A549 (cell line): ENCODE measurements at regions not wholly inside any gene's neighbourhood (a gene's known extent, or its start where the extent isn't known, plus 50 kb on each side); places are given as distances from the start of the nearest gene placed in this dataset.

Experiments used
- ATAC-seq, 2 experiments: fragments of 200-7000 bp in 1 of 2; fragments of >200 bp in 1 of 2; cut with Nextera tagmentation in 1 of 2; cut with Tn5 transposase in 1 of 2; 3 replicates each; pipeline versions ENCODE4 v1.8.0 to v1.9.1; 2018 to 2020; ENCODE audit warnings: mild to moderate bottlenecking in 1 of 2, moderate library complexity in 1 of 2
- CTCF ChIA-PET: fragments of 300-600 bp; sonication (Branson Sonifier 250); formaldehyde crosslinking; extraction: SDS; loops from one replicate; lab custom pipeline; 2021; ENCODE audit warnings: antibody characterized with exemption, inconsistent platforms; lab: Yijun Ruan, JAX
- POLR2A ChIA-PET: fragments of 350-600 bp; formaldehyde crosslinking; extraction: SDS; loops from one replicate; lab custom pipeline; 2021; ENCODE audit warnings: antibody characterized with exemption, inconsistent platforms; lab: Yijun Ruan, JAX
- DNase-seq, 2 experiments: peaks; one replicate each; pipeline versions ENCODE4 v3.0.0 to v3.0.0-alpha.2; 2011 to 2016; ENCODE audit warnings: low read depth in 1 of 2, low spot score in 1 of 2
- FAIRE-seq: peaks from 2 replicates; lab custom pipeline; 2011; peaks lifted over from hg19 to GRCh38; lab: Jason Lieb, UNC
- H3K27ac ChIP-seq, 2 experiments: fragments of >200 bp; sonication (Bioruptor Twin); formaldehyde crosslinking; 3 replicates each; pipeline ENCODE4 v1.5.1; 2016 to 2017
- H3K4me1 ChIP-seq: fragments of >200 bp; sonication (Bioruptor Twin); formaldehyde crosslinking; 3 replicates; pipeline ENCODE4 v1.6.1; 2016
- H3K4me2 ChIP-seq: fragments of >200 bp; sonication (Bioruptor Twin); formaldehyde crosslinking; 3 replicates; pipeline ENCODE4 v1.6.1; 2016
- H3K4me3 ChIP-seq: fragments of >200 bp; sonication (Bioruptor Twin); formaldehyde crosslinking; 3 replicates; pipeline ENCODE4 v1.5.1; 2016
- H3K9me3 ChIP-seq: fragments of >200 bp; sonication (Bioruptor Twin); formaldehyde crosslinking; 3 replicates; pipeline ENCODE4 v1.6.1; 2016
- BCL3 ChIP-seq: fragments of >200 bp; sonication (Bioruptor Twin); formaldehyde crosslinking; IDR thresholded peaks from 3 replicates; pipeline ENCODE4 v1.6.1; 2016
- BHLHE40 ChIP-seq: IDR thresholded peaks from 2 replicates; pipeline ENCODE4 v1.6.1; 2012; ENCODE audit warnings: low read depth, low read length, inconsistent platforms
- CEBPB ChIP-seq, 2 experiments: fragments of >200 bp in 1 of 2; sonication (Bioruptor Twin) in 1 of 2; formaldehyde crosslinking in 1 of 2; IDR thresholded peaks; 2 replicates each; pipeline ENCODE4 v1.6.1; 2012 to 2016
- CHD2 ChIP-seq: fragments of 150-350 bp; IDR thresholded peaks from 2 replicates; pipeline ENCODE4 v1.6.1; 2014; ENCODE audit warnings: low read length; ENCODE audit not compliant: partially characterized antibody
- EHF ChIP-seq: fragments of 250-450 bp; sonication (Bioruptor Pico); IDR thresholded peaks from 2 replicates; pipeline ENCODE4 v1.5.0; 2020; ENCODE audit warnings: mild to moderate bottlenecking
- FOSB ChIP-seq: fragments of 250-450 bp; sonication (Bioruptor Pico); IDR thresholded peaks from 2 replicates; pipeline ENCODE4 v1.5.0; 2020; ENCODE audit warnings: mild to moderate bottlenecking, moderate library complexity
- FOSL2 ChIP-seq, 2 experiments: fragments of 450-650 bp in 1 of 2; fragments of >200 bp in 1 of 2; sonication (Bioruptor Twin) in 1 of 2; formaldehyde crosslinking; IDR thresholded peaks; 2 replicates each; pipeline versions ENCODE4 v1.5.0 to v1.6.1; 2016 to 2020; ENCODE audit warnings: mild to moderate bottlenecking in 1 of 2, moderate library complexity in 1 of 2
- HDAC2 ChIP-seq: fragments of 200-600 bp; sonication (generic); IDR thresholded peaks from 2 replicates; pipeline ENCODE4 v1.6.1; 2016
- HOXB13 ChIP-seq: fragments of 250-450 bp; sonication (Bioruptor Pico); IDR thresholded peaks from 2 replicates; pipeline ENCODE4 v1.5.0; 2020; ENCODE audit warnings: low read depth, mild to moderate bottlenecking, moderate library complexity
- HOXB5 ChIP-seq: fragments of 250-450 bp; sonication (Bioruptor Pico); IDR thresholded peaks from 2 replicates; pipeline ENCODE4 v1.5.0; 2020; ENCODE audit warnings: mild to moderate bottlenecking, moderate library complexity
- JUN ChIP-seq, 2 experiments: fragments of >200 bp; sonication (Bioruptor Twin); formaldehyde crosslinking; IDR thresholded peaks; 2 replicates in 1 of 2; 3 replicates in 1 of 2; pipeline ENCODE4 v1.6.1; 2016 to 2017
- MAFK ChIP-seq: fragments of 450-650 bp; IDR thresholded peaks from 2 replicates; pipeline ENCODE4 v1.6.1; 2014; ENCODE audit not compliant: partially characterized antibody
- MAX ChIP-seq: IDR thresholded peaks from 2 replicates; pipeline ENCODE4 v1.6.1; 2012
- MYC ChIP-seq: IDR thresholded peaks from 2 replicates; pipeline ENCODE4 v1.6.1; 2012; ENCODE audit warnings: mild to moderate bottlenecking, inconsistent platforms, low read length, improper control_type of control experiment, borderline replicate concordance
- PBX3 ChIP-seq: IDR thresholded peaks from 2 replicates; pipeline ENCODE4 v1.6.1; 2012
- PHF8 ChIP-seq: fragments of 200-600 bp; sonication (generic); IDR thresholded peaks from 2 replicates; pipeline ENCODE4 v1.6.1; 2016; ENCODE audit warnings: low read depth, mild to moderate bottlenecking, antibody characterized with exemption, moderate library complexity, borderline replicate concordance
- POLR2AphosphoS2 ChIP-seq: conservative IDR thresholded peaks from 2 replicates; pipeline ENCODE4 v1.6.1; 2012; ENCODE audit warnings: low read length, improper control_type of control experiment, inconsistent platforms
- RAD21 ChIP-seq, 2 experiments: fragments of >200 bp in 1 of 2; sonication (Bioruptor Twin) in 1 of 2; formaldehyde crosslinking in 1 of 2; IDR thresholded peaks in 1 of 2; conservative IDR thresholded peaks in 1 of 2; 2 replicates in 1 of 2; 3 replicates in 1 of 2; pipeline ENCODE4 v1.6.1; 2012 to 2018; ENCODE audit warnings: inconsistent platforms in 1 of 2
- RARB ChIP-seq: fragments of 250-450 bp; sonication (Bioruptor Pico); IDR thresholded peaks from 2 replicates; pipeline ENCODE4 v1.8.0; 2021; ENCODE audit warnings: mild to moderate bottlenecking, moderate library complexity
- RCOR1 ChIP-seq: fragments of 150-350 bp; IDR thresholded peaks from 2 replicates; pipeline ENCODE4 v1.6.1; 2014; ENCODE audit warnings: antibody characterized with exemption, low read length, low read depth
- REST ChIP-seq: fragments of 200-600 bp; sonication (generic); IDR thresholded peaks from 2 replicates; pipeline ENCODE4 v1.6.1; 2016; ENCODE audit warnings: antibody characterized with exemption, mild to moderate bottlenecking, moderate library complexity
- RFX5 ChIP-seq: fragments of 450-650 bp; IDR thresholded peaks from 2 replicates; pipeline ENCODE4 v1.7.1; 2014; ENCODE audit warnings: antibody characterized with exemption, mild to moderate bottlenecking, moderate library complexity
- SREBF2 ChIP-seq: fragments of 450-650 bp; IDR thresholded peaks from 2 replicates; pipeline ENCODE4 v1.6.1; 2014; ENCODE audit warnings: mild to moderate bottlenecking, moderate library complexity
- WGBS: methylation state at CpG from one replicate; pipeline ENCODE4 v1.1.6; 2017; ENCODE audit errors: missing lambda C conversion rate; 5-methylcytosine and 5-hydroxymethylcytosine counted together

- no peak for ATAC-seq
- no peak for DNase-seq
- H3K9me3 ChIP-seq, result no peaks in the 10 kb centered on the region
- H3K27ac ChIP-seq, result no peak overlapping the region
- no peaks in the 10 kb centered on the region for H3K4me1 ChIP-seq
- ChIA-PET POLR2A (no interaction called here), CTCF (interaction anchor here (1.4 kb wide), 1 partner anchor 258 kb away, joined by 3 read pairs; no protein-coding TSS in a partner anchor)
- no peak overlapping the region for H3K4me3 ChIP-seq
- no peak for FAIRE-seq
- TF ChIP-seq FOSB (no peak), SREBF2 (no peak), HOXB13 (CRISPR knock-in tag) (no peak), RFX5 (no peak), HDAC2 (no peak), POLR2AphosphoS2 (no peak), RARB (CRISPR knock-in tag) (no peak)
- H3K4me2 ChIP-seq, result no peak overlapping the region
- 14% methylated on average over 5 of the region's 6 CpGs for WGBS
Measured at GRCh38 chr1:162916821-162917613, 56.0 kb upstream of the CCDC190 start.

GRCh38 chr1:162916407-162916806 lies 55.4 kb upstream of the CCDC190 start:
- DNase-seq (no peak), FAIRE-seq (no peak), ATAC-seq (no peak)
- no peak overlapping the region for H3K4me3 ChIP-seq
- H3K27ac ChIP-seq, result no peak overlapping the region
- ChIA-PET CTCF (interaction anchor here (1.4 kb wide), 1 partner anchor 259 kb away, joined by 3 read pairs; no protein-coding TSS in a partner anchor), POLR2A (no interaction called here)
- TF ChIP-seq HOXB5 (CRISPR knock-in tag) (no peak), FOSL2 (IDR thresholded peaks at IDR 0.05) (no peak), FOSL2 (CRISPR knock-in tag; IDR thresholded peaks at IDR 0.05) (no peak), CEBPB (IDR thresholded peaks at IDR 0.05) (no peak), EHF (CRISPR knock-in tag) (no peak), CHD2 (no peak), PHF8 (no peak), RAD21 (conservative IDR thresholded peaks at IDR 0.05 in 1 of 2, IDR thresholded peaks at IDR 0.05 in 1 of 2) (no peak), MAX (no peak), PBX3 (no peak), MAFK (no peak), HOXB13 (CRISPR knock-in tag) (no peak)
- no peaks in the 10 kb centered on the region for H3K9me3 ChIP-seq
- H3K4me1 ChIP-seq, result no peaks in the 10 kb centered on the region
- WGBS, result 3% methylated on average over 2 of the region's 2 CpGs
- H3K4me2 ChIP-seq, result no peak overlapping the region

DNA sequence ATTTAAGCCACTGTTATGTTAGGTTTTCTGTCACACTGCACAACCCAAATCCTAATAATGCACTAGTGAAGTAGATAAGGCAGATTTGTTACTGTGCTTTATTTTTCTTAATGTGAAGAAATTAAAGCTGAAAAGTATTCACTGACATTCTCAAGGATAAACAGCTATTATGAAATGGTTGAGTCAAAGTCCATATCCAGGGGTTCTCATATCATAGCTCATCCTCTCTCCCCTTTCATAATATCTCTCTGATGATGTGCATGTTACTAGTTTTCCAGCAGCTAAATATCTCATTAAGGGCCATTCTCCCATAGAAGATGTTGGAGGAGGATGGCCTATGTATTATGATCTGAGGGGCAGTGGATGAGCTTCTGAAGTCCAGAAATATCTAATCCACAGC lies 53.6 kb upstream of the CCDC190 start:
- Histone ChIP-seq H3K27ac (no peak overlapping the region), H3K4me2 (no peak overlapping the region), H3K4me3 (no peak overlapping the region), H3K9me3 (no peaks in the 10 kb centered on the region), H3K4me1 (no peaks in the 10 kb centered on the region)
- DNase-seq, result no peak
- POLR2A ChIA-PET, result no interaction called here
- CTCF ChIA-PET, result interaction anchor here (1.4 kb wide), 1 partner anchor 12 kb away, joined by 3 read pairs; no protein-coding TSS in a partner anchor
- TF ChIP-seq RARB (CRISPR knock-in tag) (no peak), REST (no peak), FOSB (no peak), RCOR1 (no peak), FOSL2 (IDR thresholded peaks at IDR 0.05) (no peak), FOSL2 (CRISPR knock-in tag; IDR thresholded peaks at IDR 0.05) (no peak), PBX3 (no peak), MAX (no peak), HOXB5 (CRISPR knock-in tag) (no peak), CHD2 (no peak), SREBF2 (no peak), BHLHE40 (no peak), BCL3 (no peak), JUN (IDR thresholded peaks at IDR 0.05) (no peak), HDAC2 (no peak), MYC (no peak), PHF8 (no peak)
- FAIRE-seq, result no peak
- no peak for ATAC-seq
